CD14-positive monocyte (primary cell): ENCODE measurements at regions not wholly inside any gene's neighbourhood (a gene's known extent, or its start where the extent isn't known, plus 50 kb on each side); places are given as distances from the start of the nearest gene placed in this dataset.

ENCODE experiments used
- DNase-seq, 3 donors: peaks; one replicate each; pipeline ENCODE4 v3.0.0-alpha.2; 2011 to 2022
- H2AFZ ChIP-seq: 2 replicates; pipeline ENCODE4 v1.6.0; 2012; ENCODE audit warnings: mild to moderate bottlenecking, low read depth, low read length, inconsistent platforms; ENCODE audit not compliant: insufficient read depth, poor library complexity, severe bottlenecking
- H3K27ac ChIP-seq, 2 donors: 1 replicate in 1 of 2; 2 replicates in 1 of 2; pipeline ENCODE4 v1.5.1; 2012 to 2013; ENCODE audit warnings: low read length in 2 of 2, control low read depth in 1 of 2, inconsistent platforms in 1 of 2, low read depth in 1 of 2, mild to moderate bottlenecking in 1 of 2
- H3K27me3 ChIP-seq, 2 donors: one replicate each; pipeline versions ENCODE4 v1.6.0 to v1.6.1; 2011 to 2013; ENCODE audit warnings: low read length in 2 of 2; ENCODE audit not compliant: control insufficient read depth in 2 of 2, insufficient read depth in 2 of 2
- H3K36me3 ChIP-seq, 2 donors: replicated peaks in 1 of 2; 1 replicate in 1 of 2; 2 replicates in 1 of 2; pipeline versions ENCODE4 v1.5.1 to v1.6.1; 2012 to 2013; ENCODE audit warnings: low read length in 2 of 2, control low read depth in 1 of 2, inconsistent platforms in 1 of 2, mild to moderate bottlenecking in 1 of 2; ENCODE audit not compliant: insufficient read depth in 2 of 2, control insufficient read depth in 1 of 2
- H3K4me1 ChIP-seq, 2 donors: 1 replicate in 1 of 2; 2 replicates in 1 of 2; pipeline versions ENCODE4 v1.5.1 to v1.6.1; 2012 to 2013; ENCODE audit warnings: low read length in 2 of 2, control low read depth in 1 of 2, inconsistent platforms in 1 of 2, mild to moderate bottlenecking in 1 of 2, moderate library complexity in 1 of 2; ENCODE audit not compliant: insufficient read depth in 2 of 2, control insufficient read depth in 1 of 2
- H3K4me2 ChIP-seq: replicated peaks from 2 replicates; pipeline ENCODE3; 2012; ENCODE audit warnings: low read length, moderate library complexity, mild to moderate bottlenecking; ENCODE audit not compliant: poor library complexity, severe bottlenecking; ENCODE audit errors: extremely low read depth
- H3K4me3 ChIP-seq, 3 experiments: fragments of 200-600 bp in 1 of 3; sonication (generic) in 1 of 3; replicated peaks in 1 of 3; 1 replicate in 2 of 3; 2 replicates in 1 of 3; pipeline ENCODE4 v1.5.1; 2011 to 2013; ENCODE audit warnings: low read length in 3 of 3, mild to moderate bottlenecking in 3 of 3, control low read depth in 2 of 3, low read depth in 2 of 3, inconsistent platforms in 1 of 3, moderate library complexity in 1 of 3
- H3K79me2 ChIP-seq: 2 replicates; pipeline ENCODE4 v1.6.0; 2012; ENCODE audit warnings: mild to moderate bottlenecking, control low read depth, inconsistent platforms, low read length, moderate library complexity; ENCODE audit not compliant: insufficient read depth
- H3K9ac ChIP-seq: 2 replicates; pipeline ENCODE4 v1.6.0; 2017; ENCODE audit warnings: low read length, mild to moderate bottlenecking; ENCODE audit not compliant: insufficient read depth, poor library complexity, severe bottlenecking
- H3K9me3 ChIP-seq, 2 donors: replicated peaks in 1 of 2; 1 replicate in 1 of 2; 2 replicates in 1 of 2; pipeline versions ENCODE4 v1.5.1 to v1.6.1; 2012 to 2013; ENCODE audit warnings: low read length in 2 of 2, control low read depth in 1 of 2; ENCODE audit not compliant: control insufficient read depth in 1 of 2, insufficient read depth in 1 of 2
- H4K20me1 ChIP-seq: 2 replicates; pipeline ENCODE4 v1.6.0; 2012; ENCODE audit warnings: mild to moderate bottlenecking, low read length, control low read depth, moderate library complexity; ENCODE audit not compliant: insufficient read depth
- H3K27ac Mint-ChIP-seq, 7 donors: one replicate each; pipeline ENCODE4 v1.8.0; 2020; ENCODE audit warnings: mild to moderate bottlenecking in 7 of 7, mixed read lengths in 7 of 7, moderate library complexity in 6 of 7, inconsistent platforms in 2 of 7
- H3K27me3 Mint-ChIP-seq, 3 donors: one replicate each; pipeline ENCODE4 v1.8.0; 2021 to 2022; ENCODE audit warnings: low read depth in 3 of 3, mild to moderate bottlenecking in 3 of 3, mixed read lengths in 3 of 3, moderate library complexity in 3 of 3, inconsistent platforms in 1 of 3
- H3K36me3 Mint-ChIP-seq, 2 donors: one replicate each; pipeline ENCODE4 v1.8.0; 2020; ENCODE audit warnings: mixed read lengths in 2 of 2, inconsistent platforms in 1 of 2, mild to moderate bottlenecking in 1 of 2
- H3K4me1 Mint-ChIP-seq: one replicate; pipeline ENCODE4 v1.8.0; 2020; ENCODE audit warnings: mild to moderate bottlenecking, mixed read lengths
- H3K4me3 Mint-ChIP-seq, 2 donors: one replicate each; pipeline ENCODE4 v1.8.0; 2020; ENCODE audit warnings: mild to moderate bottlenecking in 2 of 2, mixed read lengths in 2 of 2, moderate library complexity in 1 of 2
- H3K9me3 Mint-ChIP-seq, 7 donors: one replicate each; pipeline ENCODE4 v1.8.0; 2020 to 2022; ENCODE audit warnings: mixed read lengths in 7 of 7, mild to moderate bottlenecking in 6 of 7, moderate library complexity in 6 of 7, inconsistent platforms in 2 of 7
- CTCF ChIP-seq: fragments of 200-600 bp; IDR thresholded peaks from one replicate; pipeline ENCODE4 v1.8.0; 2022; ENCODE audit warnings: antibody characterized with exemption, mild to moderate bottlenecking
- WGBS: methylation state at CpG from one replicate; pipeline ENCODE4 v1.1.5; 2013; ENCODE audit warnings: missing lambda C conversion rate; ENCODE audit not compliant: insufficient coverage; 5-methylcytosine and 5-hydroxymethylcytosine counted together
- intact Hi-C, 2 donors: fragments of 100-400 bp; cut with micrococcal nuclease; formaldehyde crosslinking; loops; one replicate each; pipeline versions ENCODE4 v1.15.0 to v1.15.1; 2023

DNA sequence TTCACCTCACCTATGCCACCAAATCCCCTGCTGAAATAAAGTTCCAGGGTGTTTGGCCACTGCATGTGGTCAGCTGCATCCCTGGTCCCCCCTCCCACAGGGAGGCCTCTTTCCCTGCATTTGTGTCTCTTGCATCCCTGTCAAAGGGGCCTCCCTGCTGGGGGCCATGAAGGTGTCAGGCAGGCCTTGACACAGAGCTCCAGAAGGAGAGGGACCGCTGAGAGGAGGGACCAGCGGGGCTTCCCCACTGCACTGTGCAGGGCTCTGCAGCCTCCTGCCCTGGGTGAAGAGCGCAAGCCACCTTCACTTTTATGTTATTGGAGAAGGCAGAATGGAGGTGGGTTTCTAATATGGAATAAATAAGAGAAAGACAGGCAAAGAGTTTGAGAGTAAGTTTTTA lies 230.2 kb downstream of the ANKRD30B start:
- Histone ChIP-seq H3K4me3 (no peak overlapping the region), H3K27me3 (no peaks in the 10 kb centered on the region), H3K9me3 (peaks cover 7 to 11% of the 10 kb centered on the region in 2 donors), H2AFZ (no peak overlapping the region), H3K36me3 (no peaks in the 10 kb centered on the region), H3K27ac (no peak overlapping the region), H3K9ac (no peak overlapping the region), H3K79me2 (no peaks in the 10 kb centered on the region), H3K4me2 (no peak overlapping the region), H4K20me1 (no peaks in the 10 kb centered on the region), H3K4me1 (no peaks in the 10 kb centered on the region)
- Mint-ChIP-seq H3K4me3 (no peak overlapping the region), H3K27me3 (peaks cover 0 to 2% (median 1%) of the 10 kb centered on the region in 3 donors), H3K9me3 (peaks cover 2 to 29% (median 11%) of the 10 kb centered on the region in 7 donors), H3K4me1 (no peaks in the 10 kb centered on the region), H3K36me3 (no peaks in the 10 kb centered on the region), H3K27ac (no peak overlapping the region)
- TF ChIP-seq CTCF: no peak
- DNase-seq: no peak
- intact Hi-C loops: no loop called here
- WGBS: 100% methylated on average over 1 of the region's 3 CpGs

- no peak for DNase-seq
- Histone ChIP-seq H3K9me3 (peaks cover 4 to 11% of the 10 kb centered on the region in 2 donors), H3K4me3 (no peak overlapping the region), H2AFZ (no peak overlapping the region), H3K4me1 (no peaks in the 10 kb centered on the region), H3K9ac (no peak overlapping the region), H3K4me2 (no peak overlapping the region), H4K20me1 (no peaks in the 10 kb centered on the region), H3K79me2 (no peaks in the 10 kb centered on the region), H3K27me3 (no peaks in the 10 kb centered on the region), H3K27ac (no peak overlapping the region), H3K36me3 (no peaks in the 10 kb centered on the region)
- Mint-ChIP-seq H3K4me3 (no peak overlapping the region), H3K9me3 (peaks cover 2 to 25% (median 11%) of the 10 kb centered on the region in 7 donors), H3K4me1 (no peaks in the 10 kb centered on the region), H3K27me3 (peaks cover 1 to 2% (median 1%) of the 10 kb centered on the region in 3 donors), H3K27ac (no peak overlapping the region), H3K36me3 (no peaks in the 10 kb centered on the region)
- WGBS: 32% methylated on average over 3 of the region's 8 CpGs
- no peak for TF ChIP-seq CTCF
- intact Hi-C loops: no loop called here
Measured at GRCh38 chr18:14978962-14979535, 231.1 kb downstream of the ANKRD30B start.
